Dermis microvascular lymphatic vessel endothelial cell (primary cell): ENCODE measurements at regions not wholly inside any gene's neighbourhood (a gene's known extent, or its start where the extent isn't known, plus 50 kb on each side); places are given as distances from the start of the nearest gene placed in this dataset.
A peak's percentile ranks its signal among the peaks of the same experiment; 100 is the strongest.
"Not testable (repeated sequence)": the region's sequence is repeated elsewhere in the genome, so short reads cannot be mapped to it uniquely, and the experiment has no call there.

Experiments used
- DNase-seq, 2 donors: peaks; one replicate each; pipeline versions ENCODE4 v3.0.0 to v3.0.0-alpha.2; 2010; ENCODE audit warnings: low read depth in 2 of 2

DNA sequence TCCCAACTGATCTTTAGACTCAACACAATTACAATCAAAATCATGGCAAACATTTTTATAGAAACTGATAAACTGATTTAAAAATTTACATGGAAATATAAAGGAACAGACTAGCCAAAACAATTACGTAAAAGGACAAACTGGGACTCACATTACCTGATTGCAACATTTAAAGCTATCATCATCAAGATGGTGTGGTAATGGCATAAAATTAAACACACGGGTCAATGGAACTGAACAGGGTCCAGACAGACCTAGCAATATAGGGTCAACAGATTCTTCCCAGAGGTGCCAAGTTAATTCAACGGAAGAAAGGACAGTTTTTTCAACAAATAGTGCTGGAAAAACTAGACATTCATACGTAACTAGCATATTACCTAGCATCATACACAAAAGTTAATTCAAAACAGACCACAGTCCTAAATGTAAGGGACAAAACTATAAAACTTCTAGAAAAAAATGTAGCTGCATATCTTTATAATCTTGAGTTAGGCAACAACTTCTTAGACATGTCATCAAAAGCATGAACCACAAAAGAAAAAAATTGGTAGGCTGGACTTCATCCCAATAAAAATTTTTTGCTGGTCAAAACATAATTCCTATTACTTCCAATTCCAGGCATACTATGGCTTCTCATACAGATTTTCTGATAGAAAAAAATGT lies 147.4 kb upstream of the BEND6 start:
- no peak for DNase-seq

DNA sequence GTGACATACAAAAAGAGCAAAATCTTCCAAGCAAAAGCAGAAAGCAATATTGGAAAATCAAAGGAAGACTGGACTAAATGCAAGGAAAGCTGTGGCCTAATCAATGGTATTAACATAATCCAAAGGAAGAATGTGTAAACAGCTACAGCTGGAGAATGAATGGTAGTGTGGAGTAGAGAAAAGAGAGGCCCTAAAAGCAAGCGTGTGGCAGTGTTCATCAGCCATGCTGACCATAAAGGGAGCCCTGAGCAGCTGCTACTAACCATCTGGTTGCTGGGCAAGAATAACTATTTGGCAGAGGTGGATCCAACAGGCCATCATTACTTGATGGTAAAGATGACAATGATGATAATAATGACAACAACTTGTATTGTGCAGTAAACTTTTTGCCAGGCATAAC lies 148.5 kb upstream of the BEND6 start:
- DNase-seq, result no peak

DNA sequence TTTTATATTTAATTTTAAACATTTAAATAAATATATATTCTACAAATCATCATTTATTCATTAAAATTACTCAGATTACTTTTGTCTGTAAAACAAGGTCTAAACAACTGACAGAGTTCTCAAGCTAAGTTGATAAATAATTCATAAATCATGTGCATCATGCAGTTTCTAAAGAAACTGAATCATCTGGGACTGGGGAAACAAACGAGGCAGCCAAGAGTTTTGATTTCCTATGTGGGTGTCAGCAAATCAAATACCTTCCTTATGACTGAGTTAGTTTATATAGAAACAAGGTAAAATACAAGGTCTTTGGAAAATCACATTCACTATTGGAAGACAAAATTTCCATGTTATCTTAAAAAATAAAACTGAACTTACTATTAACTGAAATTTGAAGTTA lies 149.9 kb upstream of the BEND6 start:
- peak in 1 of 2 donors; percentile 88 for DNase-seq

DNA sequence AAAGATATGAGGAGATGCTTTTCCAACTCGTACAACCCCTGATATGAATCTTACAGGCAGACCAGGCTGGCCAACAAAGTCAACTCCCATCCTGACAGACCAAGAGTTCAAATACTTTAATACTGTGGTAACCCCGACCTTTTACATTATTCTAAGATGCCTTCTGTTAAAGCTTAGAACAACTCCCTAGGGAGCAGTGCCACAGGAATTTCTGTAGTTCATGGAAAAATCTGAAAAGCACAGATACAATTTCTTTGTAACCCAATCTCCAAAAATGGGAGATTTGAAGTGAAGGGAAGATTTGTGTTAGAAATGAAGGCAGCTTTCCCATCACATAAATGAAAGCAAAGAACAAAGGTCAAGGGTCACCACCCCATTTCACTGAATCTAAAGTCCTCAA lies 151.3 kb upstream of the BEND6 start:
- DNase-seq, result no peak

- DNase-seq, result peak; percentile 38 to 95
Observed at GRCh38 chr6:56802584-56802983, 152.3 kb upstream of the BEND6 start.

GRCh38 chr6:56799989-56800388 lies 154.9 kb upstream of the BEND6 start:
- no peak for DNase-seq

DNA sequence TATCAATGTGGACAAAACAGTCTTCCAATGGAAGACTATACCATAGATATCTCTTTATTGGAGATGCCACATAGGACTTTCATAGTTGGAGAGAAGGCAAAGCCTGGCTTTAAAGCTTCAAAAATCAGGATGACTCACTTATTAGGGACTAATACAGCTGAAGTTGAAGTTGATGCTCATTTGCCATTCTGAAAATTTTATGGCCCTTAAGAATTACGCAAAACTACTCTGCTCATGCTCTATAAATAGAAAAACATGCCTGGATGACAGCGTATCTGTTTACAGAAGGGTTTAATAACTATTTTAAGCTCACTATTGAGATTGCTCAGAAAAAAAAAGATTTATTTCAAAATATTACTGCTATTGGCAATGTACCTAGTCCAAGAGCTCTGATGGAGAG lies 155.5 kb upstream of the DST start:
- DNase-seq, result no peak

DNA sequence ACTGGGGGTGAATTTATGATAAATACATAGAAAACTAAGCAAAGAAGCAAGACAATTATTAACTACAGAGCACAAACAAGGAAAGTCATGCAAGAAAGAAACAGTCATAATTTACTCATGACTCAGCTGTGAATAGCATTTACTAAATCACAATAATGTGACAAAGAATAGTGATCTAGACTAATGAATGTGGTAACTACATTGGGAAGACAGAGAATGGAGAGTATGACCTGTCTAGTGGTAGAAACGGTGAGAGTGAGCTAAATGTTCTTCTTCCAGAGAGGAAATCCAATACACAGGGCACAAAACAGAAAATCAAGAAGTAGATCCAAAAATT lies 153.5 kb upstream of the DST start:
- DNase-seq, result no peak

DNA sequence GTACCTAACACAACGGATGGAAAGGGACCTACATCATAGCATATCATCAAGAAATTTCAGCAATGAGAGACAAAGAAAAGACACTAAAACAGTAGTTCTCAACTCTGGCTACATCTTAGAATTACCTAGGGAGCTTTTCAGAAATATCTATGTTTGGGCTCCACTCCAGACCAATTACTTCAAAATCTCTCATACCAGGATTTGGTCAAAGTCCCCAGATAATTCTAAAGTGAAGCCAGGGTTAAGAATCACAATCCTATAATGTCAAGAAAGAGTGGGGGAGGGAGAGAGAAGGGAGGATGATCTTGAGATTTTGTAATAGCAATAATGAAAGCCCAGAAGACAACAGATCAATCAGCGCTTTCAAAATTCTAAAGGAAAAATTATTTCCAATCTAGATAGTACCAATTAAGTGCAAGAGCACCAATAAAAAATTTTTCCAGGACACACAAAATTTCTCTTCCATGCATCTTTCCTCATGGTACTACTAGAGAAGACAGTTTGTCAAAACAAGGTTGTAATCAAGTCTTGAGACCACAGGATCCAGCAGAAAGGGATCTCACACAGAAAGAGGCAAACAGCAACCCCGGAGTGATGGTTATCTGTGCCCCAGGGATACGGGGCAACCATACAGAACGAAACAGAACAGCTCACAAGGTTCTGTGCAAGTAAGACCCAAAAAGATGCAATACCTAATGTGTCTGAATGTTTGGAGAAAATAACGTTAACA lies 152.9 kb upstream of the DST start:
- DNase-seq, result no peak

DNA sequence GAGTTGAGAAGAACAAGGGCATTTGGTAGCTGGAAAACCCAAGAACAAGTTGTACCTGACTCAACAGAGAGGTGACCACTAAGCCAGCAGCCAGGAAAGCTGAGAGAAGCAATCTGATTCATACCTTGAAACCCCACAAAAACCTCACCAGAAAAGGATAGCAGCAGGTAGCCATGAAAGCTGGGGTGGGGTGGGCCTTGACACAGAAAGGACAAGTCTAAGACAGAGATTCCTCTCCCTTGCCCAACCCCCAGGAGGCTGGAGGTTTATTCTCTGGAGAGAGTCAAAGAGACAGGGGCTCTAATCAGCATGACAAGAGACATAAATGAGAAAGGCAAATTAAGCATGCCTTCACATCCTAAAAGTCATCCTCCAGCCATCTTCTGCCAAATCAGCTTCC lies 151.7 kb upstream of the DST start:
- no peak for DNase-seq

GRCh38 chr6:56793938-56794337 lies 151.2 kb upstream of the DST start:
- no peak for DNase-seq

DNA sequence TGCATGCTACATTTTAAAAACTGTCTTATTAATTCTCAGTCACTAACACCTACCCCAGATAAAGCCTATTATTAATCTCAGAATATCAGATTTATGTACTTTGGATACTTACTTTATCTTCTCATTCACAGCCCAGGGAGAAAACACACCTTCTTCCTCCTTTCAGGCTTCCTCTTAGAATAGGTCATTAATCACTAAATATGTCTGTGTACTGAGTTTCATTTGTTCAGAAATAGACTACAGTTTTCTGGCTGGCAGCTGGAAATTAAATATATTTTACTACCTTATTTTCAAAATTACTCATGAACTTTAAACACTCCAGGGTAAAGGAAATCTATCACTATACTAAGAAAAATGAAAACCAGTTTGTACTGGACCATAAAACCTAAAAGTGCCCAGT lies 147.7 kb upstream of the DST start:
- peak in 1 of 2 donors; percentile 18 for DNase-seq

DNA sequence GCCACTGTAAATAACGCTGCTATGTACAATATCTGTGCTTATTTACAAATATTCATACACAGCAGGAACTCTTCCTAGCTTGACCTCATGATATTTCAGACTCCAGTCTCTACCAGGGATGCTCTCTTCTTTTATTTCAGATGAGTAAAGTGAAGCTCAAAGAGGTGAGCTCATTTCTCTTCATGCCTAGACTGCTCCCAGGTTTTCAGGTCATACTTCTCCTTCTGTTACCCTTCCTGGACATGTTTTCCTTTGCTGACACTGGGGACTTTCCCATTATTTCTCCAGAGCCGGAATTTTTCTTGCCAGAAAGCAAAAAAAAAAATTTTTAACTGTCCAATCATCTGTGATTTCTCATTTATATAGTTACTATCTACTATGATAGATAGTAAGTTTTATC lies 147.2 kb upstream of the DST start:
- peak in 1 of 2 donors; percentile 50 for DNase-seq

DNA sequence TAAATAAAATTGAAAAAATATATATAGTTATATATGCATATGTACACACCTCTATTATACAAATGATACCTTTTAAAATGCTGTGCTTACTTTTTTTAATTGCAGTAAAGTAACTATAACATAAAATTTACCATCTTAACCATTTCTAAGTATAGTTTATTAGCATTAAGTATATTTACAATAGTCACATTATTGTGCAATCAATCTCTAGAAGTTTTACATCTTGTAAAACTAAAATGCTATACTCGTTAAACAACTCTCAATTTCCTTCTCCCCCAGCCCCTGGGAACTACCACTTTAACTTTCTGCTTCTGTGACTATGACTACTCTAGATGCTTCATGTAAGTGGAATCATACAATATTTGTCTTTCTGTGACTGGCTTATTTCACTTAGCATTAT lies 146.7 kb upstream of the DST start:
- DNase-seq, result no peak

DNA sequence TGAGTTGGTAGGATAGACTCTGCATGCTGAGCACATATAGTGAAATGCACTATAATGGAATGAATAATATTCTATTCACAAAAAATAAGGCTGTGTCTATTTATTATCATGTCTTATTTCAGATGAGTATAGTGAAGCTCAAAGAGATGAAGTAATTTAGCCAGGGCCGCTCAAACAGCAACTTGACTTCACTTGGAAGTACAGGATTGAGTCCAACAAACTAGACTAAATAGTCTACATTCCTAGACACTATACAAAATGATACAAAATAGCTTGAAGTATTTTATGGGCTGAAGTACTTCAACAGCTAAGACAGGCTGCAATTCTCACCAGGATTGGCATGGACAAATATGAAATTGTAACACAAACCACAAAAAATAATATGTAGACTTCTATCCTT lies 144.5 kb upstream of the DST start:
- DNase-seq, result no peak

DNA sequence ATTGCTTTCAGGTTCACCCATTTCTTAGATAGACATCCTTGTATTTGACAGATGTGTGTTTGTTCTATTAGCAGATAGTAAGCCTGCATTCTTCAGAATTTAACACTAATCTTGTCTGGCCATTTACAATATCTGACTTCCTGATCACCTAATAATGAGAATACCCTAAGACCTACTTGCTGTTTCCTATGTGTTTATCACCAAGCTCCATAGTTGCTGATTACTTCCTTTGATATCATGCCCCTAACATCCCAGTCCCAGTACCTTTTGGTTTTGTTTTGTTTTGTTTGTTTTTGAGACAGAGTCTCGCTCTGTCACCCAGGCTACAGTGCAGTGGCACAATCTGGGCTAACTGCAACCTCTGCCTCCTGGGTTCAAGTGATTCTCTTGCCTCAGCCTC lies 143.6 kb upstream of the DST start:
- DNase-seq, result peak in 1 of 2 donors; percentile 19

DNA sequence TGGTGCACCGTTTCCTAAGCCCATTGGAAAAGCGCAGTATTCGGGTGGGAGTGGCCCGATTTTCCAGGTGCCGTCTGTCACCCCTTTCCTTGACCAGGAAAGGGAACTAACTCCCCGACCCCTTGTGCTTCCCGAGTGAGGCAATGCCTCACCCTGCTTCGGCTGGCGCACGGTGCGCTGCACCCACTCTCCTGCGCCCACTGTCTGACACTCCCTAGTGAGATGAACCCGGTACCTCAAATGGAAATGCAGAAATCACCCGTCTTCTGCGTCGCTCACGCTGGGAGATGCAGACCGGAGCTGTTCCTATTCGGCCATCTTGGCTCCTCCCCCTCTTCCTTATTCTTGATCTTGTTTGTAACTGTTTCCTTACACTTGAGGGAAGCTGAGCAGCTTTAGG lies 142.8 kb upstream of the DST start:
- not testable (repeated sequence) for DNase-seq

DNA sequence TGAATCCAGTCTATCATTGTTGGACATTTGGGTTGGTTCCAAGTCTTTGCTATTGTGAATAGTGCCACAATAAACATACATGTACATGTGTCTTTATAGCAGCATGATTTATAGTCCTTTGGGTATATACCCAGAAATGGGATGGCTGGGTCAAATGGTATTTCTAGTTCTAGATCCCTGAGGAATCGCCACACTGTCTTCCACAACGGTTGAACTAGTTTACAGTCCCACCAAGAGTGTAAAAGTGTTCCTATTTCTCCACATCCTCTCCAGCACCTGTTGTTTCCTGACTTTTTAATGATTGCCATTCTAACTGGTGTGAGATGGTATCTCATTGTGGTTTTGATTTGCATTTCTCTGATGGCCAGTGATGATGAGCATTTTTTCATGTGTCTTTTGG lies 137.4 kb upstream of the DST start:
- DNase-seq, result not testable (repeated sequence)

DNA sequence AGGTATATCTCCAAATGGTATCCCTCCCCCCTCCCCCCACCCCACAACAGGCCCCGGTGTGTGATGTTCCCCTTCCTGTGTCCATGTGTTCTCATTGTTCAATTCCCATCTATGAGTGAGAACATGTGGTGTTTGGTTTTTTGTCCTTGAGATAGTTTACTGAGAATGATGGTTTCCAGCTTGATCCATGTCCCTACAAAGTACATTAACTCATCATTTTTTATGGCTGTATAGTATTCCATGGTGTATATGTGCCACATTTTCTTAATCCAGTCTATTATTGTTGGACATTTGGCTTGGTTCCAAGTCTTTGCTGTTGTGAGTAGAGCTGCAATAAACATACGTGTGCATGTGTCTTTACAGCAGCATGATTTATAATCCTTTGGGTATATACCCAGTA lies 135.8 kb upstream of the DST start:
- DNase-seq, result not testable (repeated sequence)

- no peak for DNase-seq
Observed at GRCh38 chr6:56775498-56776166, 132.9 kb upstream of the DST start.

- peak in 1 of 2 donors; percentile 64 for DNase-seq
Observed at GRCh38 chr6:56772737-56773184, 130.1 kb upstream of the DST start.

GRCh38 chr6:56771929-56772607 lies 129.4 kb upstream of the DST start:
- DNase-seq, result no peak
